ENCODE measurements at regions not wholly inside any gene's neighbourhood (a gene's known extent, or its start where the extent isn't known, plus 50 kb on each side); places are given as distances from the start of the nearest gene placed in this dataset.

DNA sequence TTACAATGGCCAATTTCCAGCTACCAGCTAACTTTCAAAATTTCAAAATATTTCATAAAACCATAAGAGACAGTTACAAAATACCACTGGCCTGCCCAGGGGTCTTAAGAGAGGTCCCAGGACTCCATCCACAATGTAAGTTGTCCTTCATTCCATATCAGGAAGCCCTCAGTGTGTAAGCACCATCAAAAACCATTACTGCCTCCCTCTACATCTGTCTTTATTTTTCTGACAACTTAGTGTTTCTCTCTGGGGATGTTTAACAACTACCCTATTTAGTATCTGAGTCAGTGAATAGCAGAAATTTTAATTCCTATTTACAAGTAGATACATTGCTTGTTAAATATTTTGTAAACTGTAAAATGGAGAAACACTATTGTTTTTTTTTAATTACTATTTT is 339.3 kb upstream of the ADAMTS5 start:
- TF ChIP-seq POLR2A (IDR thresholded peaks at IDR 0.05): no peak
- TF ChIP-seq, protein P1, sequence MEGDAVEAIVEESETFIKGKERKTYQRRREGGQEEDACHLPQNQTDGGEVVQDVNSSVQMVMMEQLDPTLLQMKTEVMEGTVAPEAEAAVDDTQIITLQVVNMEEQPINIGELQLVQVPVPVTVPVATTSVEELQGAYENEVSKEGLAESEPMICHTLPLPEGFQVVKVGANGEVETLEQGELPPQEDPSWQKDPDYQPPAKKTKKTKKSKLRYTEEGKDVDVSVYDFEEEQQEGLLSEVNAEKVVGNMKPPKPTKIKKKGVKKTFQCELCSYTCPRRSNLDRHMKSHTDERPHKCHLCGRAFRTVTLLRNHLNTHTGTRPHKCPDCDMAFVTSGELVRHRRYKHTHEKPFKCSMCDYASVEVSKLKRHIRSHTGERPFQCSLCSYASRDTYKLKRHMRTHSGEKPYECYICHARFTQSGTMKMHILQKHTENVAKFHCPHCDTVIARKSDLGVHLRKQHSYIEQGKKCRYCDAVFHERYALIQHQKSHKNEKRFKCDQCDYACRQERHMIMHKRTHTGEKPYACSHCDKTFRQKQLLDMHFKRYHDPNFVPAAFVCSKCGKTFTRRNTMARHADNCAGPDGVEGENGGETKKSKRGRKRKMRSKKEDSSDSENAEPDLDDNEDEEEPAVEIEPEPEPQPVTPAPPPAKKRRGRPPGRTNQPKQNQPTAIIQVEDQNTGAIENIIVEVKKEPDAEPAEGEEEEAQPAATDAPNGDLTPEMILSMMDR (IDR thresholded peaks at IDR 0.05): no peak
- TF ChIP-seq EP300 (IDR thresholded peaks at IDR 0.05; ENCODE audit: low read depth): no peak
- no peak for TF ChIP-seq POLR2AphosphoS5 (IDR thresholded peaks at IDR 0.05)

All from transverse colon (tissue), 4 donors.